Coronary artery (tissue), 2 donors: ENCODE measurements at regions not wholly inside any gene's neighbourhood (a gene's known extent, or its start where the extent isn't known, plus 50 kb on each side); places are given as distances from the start of the nearest gene placed in this dataset.

Experiments used
- DNase-seq: peaks from one replicate; pipeline ENCODE4 v3.0.0-alpha.2; 2017; ENCODE audit warnings: low spot score
- H3K27ac ChIP-seq, 2 donors: fragments of 200-600 bp; sonication (generic); one replicate each; pipeline ENCODE4 v1.5.1; 2016 to 2019
- H3K4me3 ChIP-seq: fragments of 200-600 bp; sonication (generic); 2 replicates; pipeline ENCODE4 v1.5.1; 2016; ENCODE audit warnings: mild to moderate bottlenecking, moderate library complexity
- CTCF ChIP-seq: fragments of 200-600 bp; sonication (generic); IDR thresholded peaks from one replicate; pipeline ENCODE4 v1.5.1; 2019; ENCODE audit warnings: antibody characterized with exemption

DNA sequence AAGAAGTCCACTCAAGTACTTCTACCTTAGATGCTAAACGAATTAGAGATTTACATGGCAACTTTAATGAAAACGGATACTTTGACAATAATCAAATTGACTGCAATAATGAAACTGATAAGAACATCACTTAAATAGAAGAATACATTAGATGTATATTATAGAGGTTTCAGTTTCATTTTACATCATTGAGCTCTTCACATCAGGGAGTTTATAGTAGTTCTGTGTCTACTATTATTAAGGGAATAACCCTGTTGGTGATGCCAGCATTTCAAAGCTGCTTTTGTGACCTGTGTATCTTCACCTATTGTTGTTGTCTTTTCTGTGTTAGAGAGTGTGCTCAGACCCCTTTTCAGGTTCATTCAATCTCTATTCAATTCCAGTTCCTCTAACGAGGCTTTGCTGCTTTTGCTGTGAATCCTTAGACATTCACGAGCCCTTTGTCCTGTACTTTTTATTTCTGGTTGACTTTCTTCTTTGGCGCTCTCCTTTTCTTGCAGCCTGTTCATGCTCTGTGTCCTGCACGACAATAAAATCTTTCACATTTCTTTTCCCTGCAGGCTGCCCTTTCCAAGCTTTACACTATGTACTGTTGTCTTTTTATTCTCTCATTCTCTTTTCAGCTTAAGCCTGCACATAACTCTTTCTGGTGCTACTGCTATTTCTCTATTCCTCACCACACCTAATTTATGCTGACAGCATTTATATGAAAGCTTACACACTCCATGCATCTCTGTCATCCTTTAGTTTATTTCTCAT is 232.1 kb downstream of the CPE start:
- no peak for DNase-seq
- no peak overlapping the region for H3K4me3 ChIP-seq
- TF ChIP-seq CTCF: no peak
- no peak overlapping the region for H3K27ac ChIP-seq

GRCh38 chr4:165612936-165613335 is 234.1 kb downstream of the CPE start:
- TF ChIP-seq CTCF: no peak
- DNase-seq: no peak
- Histone ChIP-seq H3K4me3 (no peak overlapping the region), H3K27ac (no peak overlapping the region)

DNA sequence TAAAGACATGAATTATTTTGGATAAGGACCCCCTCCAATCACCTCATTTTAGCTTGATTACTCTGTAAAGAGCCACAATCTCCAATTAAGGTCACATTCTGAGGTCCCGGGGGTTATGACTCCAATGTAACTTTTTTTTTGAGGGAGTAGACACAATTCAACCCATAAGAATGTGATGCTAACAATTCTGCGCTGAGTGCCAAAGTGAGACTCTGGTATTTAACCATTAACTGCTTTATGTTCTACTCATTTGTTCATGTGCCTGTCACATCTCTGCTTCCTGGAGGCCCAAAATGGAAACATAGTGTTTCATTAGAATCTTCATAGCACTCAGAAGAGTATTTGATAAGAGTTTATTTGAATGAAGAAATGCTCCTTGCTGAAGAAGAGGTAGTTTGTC is 234.8 kb downstream of the CPE start:
- no peak overlapping the region for H3K27ac ChIP-seq
- DNase-seq: no peak
- no peak overlapping the region for H3K4me3 ChIP-seq
- TF ChIP-seq CTCF: no peak

DNA sequence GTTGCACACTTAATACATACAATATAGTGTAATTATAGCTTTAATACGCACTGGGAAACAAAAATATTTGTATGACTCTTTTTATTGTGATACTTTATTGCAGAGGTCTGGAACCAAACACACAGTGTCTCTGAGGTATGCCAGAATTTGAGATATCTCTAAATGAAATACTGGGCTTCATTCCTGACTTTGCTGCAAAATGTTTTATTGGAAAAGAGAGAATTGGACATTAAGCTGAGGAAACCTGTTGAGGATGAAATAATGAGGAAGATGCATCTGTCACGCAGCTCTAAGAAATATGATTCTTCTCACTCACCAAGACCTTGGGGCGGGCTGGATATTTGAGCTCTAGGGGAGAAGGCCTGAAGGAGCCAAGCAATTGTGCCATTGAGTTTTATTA is 242.1 kb downstream of the CPE start:
- no peak for TF ChIP-seq CTCF
- no peak for DNase-seq
- H3K4me3 ChIP-seq: no peak overlapping the region
- no peak overlapping the region for H3K27ac ChIP-seq

DNA sequence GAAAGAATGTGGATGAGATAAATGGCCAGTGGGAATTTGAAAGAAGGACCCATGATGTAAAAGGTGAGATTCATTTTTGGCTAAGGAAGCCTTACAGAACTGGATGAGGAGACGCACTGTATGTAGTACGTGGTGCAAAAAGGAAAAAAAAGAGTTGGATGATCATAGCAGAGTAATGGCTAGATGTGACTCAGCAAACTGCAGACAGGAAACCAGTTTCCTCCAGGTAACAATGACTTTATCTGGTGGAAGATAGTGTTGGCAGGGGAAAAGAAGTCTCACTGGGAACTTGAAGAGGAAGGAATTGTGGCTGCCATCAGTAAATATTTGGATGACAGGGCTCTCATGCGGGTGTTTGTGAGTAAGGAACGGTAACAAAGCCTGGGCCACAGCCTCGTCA is 243.2 kb downstream of the CPE start:
- Histone ChIP-seq H3K4me3 (no peak overlapping the region), H3K27ac (no peak overlapping the region)
- TF ChIP-seq CTCF: no peak
- DNase-seq: no peak

GRCh38 chr4:165625281-165625680 is 246.5 kb downstream of the CPE start:
- no peak for TF ChIP-seq CTCF
- H3K27ac ChIP-seq: no peak overlapping the region
- no peak for DNase-seq
- H3K4me3 ChIP-seq: no peak overlapping the region

DNA sequence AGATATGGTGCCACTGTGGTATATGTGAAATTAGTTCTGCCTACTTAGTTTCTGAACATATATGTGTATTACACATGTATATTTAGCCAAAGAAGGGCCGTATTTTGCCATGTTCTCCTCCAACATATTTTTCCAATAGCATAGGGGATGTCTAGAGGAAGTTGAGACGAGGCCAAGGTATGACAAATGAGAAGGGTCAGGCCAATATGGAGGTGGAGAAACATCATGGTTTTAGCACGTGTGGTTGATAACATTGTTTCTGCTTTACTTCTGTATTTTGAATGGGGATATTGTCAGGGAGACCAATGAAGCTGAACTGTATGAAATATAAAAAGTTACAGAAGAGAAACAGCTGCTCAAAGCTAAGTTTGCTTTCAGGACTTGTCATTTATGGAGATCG is 246.7 kb upstream of the TLL1 start:
- Histone ChIP-seq H3K4me3 (no peak overlapping the region), H3K27ac (no peak overlapping the region)
- no peak for TF ChIP-seq CTCF
- no peak for DNase-seq
